Fibroblast of peridontal ligament (primary cell): ENCODE measurements at regions not wholly inside any gene's neighbourhood (a gene's known extent, or its start where the extent isn't known, plus 50 kb on each side); places are given as distances from the start of the nearest gene placed in this dataset.
A peak's percentile ranks its signal among the peaks of the same experiment; 100 is the strongest.
"Not testable (repeated sequence)": the region's sequence is repeated elsewhere in the genome, so short reads cannot be mapped to it uniquely, and the experiment has no call there.

ENCODE experiments used
- DNase-seq: peaks from one replicate; pipeline ENCODE4 v3.0.0-alpha.2; 2010; ENCODE audit errors: extremely low read depth

DNA sequence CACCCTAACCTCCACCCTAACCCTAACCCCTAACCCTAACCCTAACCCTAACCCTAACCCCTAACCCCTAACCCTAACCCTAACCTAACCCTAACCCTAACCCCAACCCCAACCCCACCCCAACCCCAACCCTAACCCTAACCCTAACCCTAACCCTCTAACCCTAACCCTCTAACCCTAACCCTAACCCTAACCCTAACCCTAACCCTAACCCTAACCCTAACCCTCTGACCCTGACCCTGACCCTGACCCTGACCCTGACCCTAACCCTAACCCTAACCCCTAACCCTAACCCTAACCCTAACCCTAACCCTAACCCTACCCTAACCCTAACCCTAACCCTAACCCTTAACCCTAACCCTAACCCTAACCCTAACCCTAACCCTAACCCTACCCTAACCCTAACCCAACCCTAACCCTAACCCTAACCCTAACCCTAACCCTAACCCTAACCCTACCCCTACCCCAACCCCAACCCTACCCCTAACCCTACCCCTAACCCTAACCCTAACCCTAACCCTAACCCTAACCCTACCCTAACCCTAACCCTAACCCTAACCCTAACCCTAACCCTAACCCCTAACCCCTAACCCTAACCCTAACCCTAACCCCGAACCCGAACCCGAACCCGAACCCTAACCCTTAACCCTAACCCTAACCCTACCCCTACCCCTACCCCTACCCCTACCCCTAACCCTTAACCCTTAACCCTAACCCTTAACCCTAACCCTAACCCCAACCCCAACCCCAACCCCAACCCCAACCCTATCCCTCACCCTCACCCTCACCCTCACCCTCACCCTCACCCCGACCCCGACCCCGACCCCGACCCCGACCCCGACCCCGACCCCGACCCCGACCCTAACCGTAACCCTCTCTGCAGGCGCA is 186.2 kb upstream of the CHL1 start:
- not testable (repeated sequence) for DNase-seq

DNA sequence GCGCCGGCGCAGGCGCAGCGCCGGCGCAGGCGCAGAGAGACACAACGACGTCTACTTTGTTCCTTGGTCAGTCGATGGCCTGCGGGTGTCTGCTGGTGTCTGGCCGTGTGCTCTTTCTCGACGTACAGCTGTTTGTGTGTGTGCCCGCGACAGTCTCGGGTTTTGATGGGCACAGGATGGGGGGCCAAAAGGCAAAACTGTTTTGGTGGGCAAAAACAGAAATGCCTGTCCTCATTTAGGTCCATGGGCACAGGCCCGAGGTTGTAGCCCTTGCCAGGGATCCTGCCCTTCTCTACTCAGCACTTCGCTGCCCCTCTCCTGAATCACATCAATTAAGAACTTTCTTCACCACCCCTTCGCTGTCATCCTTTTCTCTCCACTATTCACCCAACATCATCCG is 184.8 kb upstream of the CHL1 start:
- DNase-seq: no peak

DNA sequence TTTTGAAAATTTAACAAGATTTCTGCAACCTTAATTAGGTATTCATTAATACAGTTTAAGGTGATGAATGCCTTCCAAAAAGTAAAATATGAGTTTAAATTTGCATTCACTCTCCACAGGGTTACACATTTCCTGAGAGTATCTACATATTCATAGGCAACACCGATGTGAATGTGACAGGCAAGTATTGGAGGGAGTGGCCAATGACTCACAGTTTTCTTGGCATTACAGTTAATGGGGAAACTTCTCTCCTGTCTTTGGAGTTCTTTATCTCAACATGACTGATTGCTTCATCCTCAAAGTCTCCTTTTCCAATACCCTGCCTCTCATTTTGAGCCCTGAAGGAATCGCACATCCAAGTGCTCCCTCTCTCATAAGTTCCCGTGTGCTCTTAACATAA is 181.9 kb upstream of the CHL1 start:
- no peak for DNase-seq

DNA sequence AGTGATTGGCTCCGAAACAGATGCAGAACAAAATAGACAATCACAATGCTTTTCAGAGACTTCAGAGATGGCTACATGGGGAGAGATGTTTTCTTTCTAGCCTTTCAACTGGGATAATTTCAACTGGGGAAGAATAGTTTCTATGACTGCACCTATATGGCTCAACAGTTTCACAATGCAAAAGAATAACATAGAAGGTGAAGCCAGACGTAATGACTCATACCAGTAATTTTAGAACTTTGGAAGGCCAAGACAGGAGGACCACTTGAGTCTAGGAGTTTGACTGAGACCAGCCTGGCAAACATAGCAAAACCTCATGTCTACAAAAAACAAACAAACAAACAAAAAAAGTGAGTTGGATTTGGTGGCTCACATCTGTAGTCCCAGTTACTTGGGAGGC is 180.2 kb upstream of the CHL1 start:
- no peak for DNase-seq

DNA sequence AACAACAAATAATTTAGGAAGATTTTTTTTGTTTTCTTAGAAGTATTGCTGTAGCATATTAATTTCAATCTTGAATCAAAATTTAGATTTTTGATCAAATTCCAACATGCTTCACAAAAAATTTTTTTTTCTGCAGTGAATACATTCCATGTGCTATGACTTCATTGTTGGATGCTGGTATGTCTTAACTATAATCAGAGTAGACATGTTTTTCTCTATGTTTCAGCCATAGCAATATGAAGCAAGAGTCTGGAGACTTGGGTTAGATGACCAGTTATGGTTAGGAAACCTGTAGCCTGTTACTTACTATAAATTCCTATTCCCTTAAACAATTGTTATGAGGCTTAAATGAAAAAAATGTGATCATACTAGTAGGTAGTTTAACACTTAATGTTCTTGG is 176.1 kb upstream of the CHL1 start:
- peak; percentile 14 for DNase-seq

DNA sequence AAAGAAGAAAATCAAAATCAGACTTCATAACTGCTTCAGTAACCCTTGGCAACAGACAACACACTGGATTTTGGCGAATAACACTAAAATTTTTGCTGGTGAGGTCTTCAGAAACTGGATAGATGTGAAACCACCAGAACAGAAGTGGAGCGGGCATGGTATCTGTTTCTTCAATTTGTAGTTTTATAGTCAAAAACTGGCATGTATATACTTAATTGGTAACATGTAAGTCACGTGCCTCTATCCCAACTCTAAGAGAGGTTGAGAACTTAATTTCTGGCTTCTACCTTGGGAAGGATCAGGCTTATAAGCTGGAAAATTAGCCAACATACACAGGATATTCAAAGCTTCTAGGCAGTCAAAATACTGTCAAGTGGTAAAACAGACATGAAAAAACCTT is 172.6 kb upstream of the CHL1 start:
- DNase-seq: no peak

DNA sequence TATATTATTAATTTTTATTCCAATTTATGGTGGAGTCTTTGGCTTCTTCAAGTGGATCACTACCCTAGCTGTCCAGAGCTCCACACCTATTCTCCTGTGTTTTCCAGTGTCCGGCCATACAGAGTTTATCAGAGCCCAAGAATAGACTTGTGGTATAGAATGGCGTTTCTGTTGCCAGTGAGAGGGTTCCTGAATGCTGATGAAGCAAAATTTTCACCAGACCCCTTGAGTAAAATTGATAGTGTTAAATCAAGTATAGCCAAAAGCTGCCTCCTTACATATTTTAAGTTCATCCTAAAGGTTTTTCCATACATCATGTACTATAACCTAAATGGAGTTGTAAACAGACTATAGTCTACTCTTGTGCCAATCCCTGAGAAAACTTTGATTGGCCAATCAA is 171.5 kb upstream of the CHL1 start:
- DNase-seq: no peak

DNA sequence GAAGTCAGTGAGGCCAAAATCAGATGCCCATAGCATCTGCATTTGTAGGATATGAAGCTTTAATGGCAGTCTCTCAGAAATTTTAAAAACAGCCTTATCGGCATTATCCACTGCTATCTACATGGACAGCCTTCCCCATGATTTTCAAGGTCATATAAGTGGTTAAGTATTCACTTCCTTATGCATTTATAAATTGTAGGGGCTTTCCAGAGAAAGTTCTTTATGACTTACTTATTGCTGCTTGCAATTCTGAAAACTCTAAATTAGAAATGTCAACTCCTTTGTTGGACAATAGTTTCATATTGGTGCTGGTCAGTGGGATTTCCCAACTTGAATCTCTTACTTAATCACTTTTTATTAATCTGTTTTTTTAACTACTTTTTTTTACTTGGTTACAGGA is 160.6 kb upstream of the CHL1 start:
- not testable (repeated sequence) for DNase-seq

DNA sequence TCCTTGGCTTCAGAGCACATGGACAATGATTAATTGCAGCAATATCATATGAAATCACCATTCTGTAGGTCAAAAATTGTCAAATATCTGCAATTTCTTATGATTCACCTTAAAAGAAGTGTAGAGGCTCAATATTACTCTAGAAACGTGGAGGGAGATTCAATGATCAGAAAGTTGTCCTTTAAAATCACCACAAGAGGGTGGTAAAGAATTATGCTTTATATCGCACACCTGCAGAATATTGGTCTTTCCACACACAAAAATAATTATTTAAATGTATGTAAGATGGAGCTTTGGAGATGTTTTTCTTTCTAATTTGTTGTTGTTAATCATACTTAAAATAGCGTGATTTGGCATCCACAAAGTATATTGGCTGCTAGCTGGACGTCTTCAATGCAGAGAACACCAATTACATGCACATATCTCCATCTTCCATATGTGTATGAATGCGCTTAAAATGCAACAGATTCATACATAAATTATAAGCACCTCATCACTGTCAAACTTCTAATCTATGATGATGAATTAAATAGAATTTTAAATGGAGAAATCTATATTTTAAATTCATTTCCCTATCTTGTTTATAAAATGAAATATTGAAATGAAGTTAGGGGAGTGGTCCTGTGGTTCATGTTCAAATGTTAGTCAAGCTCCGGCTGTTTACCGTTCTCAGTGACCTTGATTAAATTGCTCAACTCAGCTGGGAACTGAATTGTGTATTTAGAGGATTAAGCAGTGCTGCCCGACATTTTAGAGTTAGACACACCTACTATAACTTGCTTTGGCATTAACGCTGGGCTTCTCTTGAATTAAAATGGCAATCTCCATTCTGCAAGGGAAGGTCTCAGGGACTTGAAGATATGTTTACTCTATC is 153.5 kb upstream of the CHL1 start:
- DNase-seq: peak; percentile 29

DNA sequence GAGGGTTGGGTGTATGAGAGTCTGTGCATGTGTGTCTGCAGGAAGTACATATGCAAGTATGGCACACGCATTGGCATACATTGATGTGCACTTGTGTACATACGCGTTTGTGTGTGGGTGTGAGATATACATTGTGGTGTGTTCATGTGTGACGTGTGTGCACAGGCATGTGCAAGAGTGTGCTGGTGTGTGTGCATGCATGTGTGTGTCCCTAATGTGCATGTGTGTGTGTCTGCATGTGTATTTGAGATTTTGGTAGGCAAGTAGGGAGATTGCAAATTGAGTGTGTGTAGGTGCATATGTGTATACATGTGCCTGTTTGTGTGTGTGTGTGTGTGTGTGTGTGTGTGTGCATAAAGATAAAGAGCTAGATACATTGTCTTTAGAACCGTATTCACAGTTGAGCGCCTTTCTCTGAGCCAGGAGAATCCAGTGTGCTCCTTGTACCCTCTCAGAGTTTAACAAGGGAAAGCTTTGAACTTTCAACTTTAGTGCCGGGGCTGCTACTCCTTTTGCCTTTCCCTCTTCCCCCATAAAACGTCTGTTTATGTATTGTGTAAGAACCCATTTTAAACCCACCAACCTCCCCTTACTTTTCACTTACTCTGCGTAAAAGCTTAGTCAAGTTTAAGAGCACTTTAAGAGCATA is 152.4 kb upstream of the CHL1 start:
- no peak for DNase-seq

DNA sequence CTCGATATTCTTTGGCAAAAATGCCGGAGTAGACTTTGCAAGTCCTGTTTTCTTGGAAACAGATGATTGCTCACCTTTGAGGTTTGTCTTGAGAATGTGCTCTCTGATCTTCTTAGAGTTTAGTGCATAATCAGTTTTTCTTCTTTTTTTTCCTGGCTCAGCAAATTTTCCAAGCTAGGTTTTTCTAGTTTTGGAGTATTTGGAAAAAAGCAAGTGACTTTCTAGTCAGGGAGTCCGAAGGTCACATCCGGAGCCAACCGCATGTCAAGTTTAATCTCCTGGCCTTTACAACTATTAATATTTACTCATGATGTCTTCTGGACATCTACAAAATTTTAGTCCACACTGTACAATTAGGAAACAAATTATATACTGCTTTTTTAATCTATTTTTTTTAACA is 151.6 kb upstream of the CHL1 start:
- DNase-seq: not testable (repeated sequence)

DNA sequence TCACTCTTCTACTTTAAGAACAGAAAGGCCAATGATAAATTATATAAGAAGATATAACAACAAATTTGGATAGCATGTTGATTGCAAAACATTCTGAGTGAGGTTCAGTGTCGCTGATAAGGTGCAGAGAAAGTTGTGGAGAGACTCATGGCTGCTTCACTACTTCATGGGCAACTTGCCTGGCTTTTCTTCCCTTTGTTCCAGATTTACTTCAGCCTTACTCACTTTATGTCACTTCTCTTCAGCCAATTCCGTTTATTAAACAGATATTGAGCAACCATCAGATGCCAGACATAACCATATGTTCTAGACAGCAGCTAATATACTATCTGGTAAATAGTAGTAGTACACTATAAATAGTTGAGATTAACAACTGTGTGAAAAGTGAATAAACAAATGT is 150.0 kb upstream of the CHL1 start:
- DNase-seq: no peak

DNA sequence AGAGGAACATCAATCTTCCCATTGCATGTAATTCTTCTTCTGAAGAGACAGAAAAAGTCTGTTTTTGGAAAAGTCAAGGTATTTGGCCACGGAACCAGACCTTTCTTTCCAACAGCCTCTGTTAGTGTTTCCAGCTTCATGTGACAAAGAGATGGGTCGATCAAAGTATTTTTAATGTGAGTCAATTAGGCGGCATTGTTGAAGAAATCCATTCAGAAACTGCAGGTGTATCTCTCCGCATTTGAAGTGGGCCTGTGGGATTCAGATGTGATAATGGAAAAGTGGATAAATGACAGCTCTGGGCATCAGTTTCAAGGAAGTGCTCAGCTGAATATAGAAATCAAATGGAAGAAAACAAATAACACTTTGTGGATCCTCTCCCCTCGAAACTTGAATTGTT is 143.1 kb upstream of the CHL1 start:
- DNase-seq: not testable (repeated sequence)

DNA sequence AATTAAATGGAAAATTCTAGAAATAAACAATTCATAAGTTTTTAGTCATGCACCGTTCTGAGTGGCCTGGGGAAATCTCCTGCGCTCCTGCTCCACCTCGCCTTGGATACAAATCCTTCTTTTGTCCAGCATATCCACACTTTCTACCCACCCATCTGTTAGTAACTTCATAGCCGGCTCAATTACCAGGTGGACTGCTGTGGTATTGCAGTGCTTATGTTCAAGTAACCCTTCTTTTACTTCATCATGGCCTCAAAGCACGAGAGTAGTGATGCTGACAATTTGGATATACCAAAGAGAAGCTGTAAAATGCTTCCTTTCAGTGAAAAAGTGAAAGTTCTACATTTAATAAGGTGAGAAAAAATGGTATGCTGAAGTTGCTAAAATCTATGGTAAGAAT is 142.3 kb upstream of the CHL1 start:
- no peak for DNase-seq

DNA sequence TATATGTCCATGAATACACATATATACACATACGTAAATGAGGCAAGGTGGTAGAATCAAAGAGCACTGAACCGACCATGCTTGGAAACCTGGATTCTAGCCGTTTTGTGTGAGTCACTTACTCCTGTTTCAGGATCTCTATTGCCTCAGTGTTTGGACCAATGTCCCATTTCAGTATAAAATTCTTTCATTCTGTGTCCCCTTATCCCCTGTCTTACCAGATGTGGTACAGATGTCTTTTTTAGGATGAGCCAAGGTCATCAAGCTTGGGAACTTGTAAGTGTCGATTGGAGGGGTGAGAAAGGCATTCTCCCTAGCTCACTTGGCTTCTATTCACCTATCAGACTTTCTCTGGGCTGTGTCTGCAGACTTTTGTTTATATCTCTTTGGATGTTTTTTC is 139.9 kb upstream of the CHL1 start:
- no peak for DNase-seq

DNA sequence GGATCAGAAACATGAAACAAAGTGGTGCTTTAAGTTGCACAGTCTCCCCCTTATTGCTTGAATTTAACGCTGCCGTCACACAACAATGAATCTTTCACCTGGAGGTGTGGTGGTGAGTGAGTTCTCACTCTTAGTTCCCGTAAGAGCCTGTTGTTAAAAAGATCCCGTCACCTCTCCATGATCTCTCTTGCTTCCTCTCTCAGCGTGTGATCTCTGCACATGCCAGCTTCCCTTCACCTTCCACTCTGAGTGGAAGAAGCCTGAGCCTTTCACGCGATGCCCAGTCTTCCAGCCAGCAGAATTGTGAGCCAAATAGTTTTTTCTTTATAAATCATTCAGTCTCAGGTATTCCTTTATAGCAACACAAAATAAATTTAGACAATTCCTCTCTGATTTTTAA is 136.7 kb upstream of the CHL1 start:
- no peak for DNase-seq

DNA sequence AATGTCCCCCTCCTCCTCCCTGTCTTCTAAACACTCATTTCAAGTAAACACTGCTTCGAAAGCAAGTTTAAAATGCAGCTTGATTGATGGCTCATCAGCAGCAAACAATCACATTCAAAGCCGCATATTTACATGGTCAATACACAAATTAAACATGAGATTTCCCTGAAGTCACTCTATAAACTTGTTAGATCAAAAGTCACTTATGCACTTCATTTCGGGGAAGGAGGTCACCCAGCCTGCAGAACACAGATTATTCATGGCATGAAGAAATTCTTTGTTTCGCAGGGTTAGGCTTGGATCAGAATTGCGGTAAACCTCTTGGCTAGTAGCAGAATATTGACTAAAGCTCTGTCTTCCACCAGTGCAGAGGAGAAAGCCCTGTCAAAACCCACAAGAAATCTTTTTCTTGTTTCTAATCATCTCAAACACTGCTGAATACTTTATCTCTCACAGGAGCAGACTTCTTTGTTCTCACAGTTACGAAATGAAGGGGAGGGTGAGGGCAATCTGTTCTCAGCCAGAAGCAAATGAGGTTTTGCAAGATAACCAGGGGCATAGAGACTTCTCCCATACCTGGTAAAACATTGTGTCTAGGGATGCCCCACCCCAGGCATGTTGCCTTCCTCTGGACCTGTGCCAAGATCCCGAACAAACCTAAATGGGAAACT is 133.3 kb upstream of the CHL1 start:
- peak; percentile 52 for DNase-seq

DNA sequence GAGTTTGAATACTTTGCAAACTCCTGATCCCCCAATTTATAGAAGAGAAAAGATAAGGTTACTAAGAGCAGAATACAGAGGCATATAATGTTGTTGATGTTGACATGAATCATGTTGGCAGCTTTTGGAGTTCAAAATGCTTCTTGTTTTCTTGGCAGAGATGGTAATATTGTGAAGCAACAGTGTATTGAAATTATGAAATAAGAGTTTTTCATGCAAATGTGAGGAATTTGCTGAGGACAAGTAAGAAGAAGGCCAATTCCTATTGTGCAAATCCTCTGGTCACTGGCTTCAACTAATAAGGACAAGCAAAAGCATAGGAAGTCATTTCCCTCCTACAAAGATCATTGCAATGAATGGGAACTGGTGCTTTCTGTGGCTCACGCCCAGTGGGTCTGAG is 126.9 kb upstream of the CHL1 start:
- peak; percentile 45 for DNase-seq

DNA sequence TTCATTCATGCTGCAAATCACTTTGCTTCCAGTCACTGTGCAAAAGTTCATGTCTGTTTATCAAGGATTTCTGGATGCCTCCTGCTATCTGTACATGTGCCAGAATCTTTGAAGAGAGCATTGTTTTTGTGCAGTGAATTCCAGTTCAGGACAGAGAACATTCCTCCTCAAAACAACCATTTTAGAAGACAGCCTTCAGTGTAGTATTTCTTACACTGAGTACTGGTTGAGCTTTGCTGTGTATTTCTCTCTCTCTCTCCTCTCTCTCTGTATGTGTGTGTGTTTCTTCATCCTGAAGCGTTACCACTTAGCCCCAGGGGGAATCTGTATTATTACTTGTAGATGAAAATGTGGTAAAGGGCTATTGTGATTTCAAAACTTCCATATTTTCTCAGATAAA is 123.8 kb upstream of the CHL1 start:
- peak; percentile 8 for DNase-seq

DNA sequence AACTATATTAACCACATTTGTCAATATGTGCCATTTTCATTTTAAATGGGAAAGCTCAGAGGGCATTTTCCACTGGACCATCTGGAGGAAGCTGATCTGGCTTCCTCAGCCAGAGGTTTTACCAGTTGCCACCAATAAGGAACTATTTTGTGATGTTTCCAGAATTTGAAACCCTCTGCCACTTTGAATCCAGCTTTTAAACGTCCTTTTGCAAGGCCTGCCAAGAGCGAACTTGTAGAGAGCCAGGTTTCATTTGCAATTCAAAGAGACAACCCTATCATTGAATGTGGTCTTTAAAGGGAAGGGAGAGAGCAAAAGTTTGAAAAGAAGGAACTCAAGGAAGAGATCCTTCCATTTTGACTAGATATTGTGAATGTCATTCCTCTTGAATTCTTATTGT is 123.3 kb upstream of the CHL1 start:
- no peak for DNase-seq

DNA sequence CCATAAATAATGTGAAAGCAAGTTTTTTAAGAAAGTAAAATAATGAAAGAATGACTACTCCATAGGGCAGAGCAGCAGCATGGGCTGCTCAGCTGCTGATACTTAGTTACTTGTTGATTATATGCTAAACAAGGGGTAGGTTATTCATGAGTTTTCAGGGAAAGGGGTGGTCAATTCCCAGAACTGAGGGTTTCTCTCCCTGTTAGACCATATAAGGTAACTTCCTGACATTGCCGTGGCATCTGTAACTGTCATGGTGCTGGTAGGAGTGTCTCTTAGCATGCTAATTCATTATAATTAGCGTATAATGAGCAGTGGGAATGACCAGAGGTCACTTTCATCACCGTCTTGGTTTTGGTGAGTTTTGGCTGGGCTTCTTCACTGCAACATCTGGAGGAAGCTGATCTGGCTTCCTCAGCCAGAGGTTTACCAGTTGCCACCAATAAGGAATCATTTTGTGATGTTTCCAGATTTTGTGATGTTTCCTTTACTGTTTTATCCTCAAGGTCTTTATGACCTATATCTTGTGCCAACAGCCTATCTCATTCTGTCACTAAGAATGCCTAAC is 121.8 kb upstream of the CHL1 start:
- no peak for DNase-seq

DNA sequence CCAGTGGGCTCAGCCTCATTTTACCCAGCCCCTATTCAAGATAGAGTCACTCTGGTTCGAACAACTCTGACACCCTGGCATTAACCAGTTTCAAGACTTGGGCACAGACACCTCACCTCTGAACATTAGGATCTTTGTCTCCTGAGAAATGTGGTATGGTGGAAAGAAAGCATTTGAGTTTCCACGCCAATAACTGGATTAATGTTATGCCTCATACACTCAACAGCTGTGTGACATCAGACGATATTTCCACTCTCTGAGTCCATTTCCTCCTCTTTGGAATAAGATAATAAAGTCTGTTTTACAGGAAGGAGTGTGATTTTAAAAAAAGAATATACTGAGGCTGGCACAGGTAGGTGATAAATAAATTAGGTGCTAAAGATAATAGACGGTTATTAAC is 121.3 kb upstream of the CHL1 start:
- DNase-seq: no peak
